LNCaP clone FGC (cell line): ENCODE measurements at regions not wholly inside any gene's neighbourhood (a gene's known extent, or its start where the extent isn't known, plus 50 kb on each side); places are given as distances from the start of the nearest gene placed in this dataset.

Experiments used
- DNase-seq: peaks from one replicate; pipeline ENCODE4 v3.0.0-alpha.2; 2011; ENCODE audit warnings: low read depth
- H3K4me3 ChIP-seq: 2 replicates; pipeline ENCODE4 v1.5.1; 2011; ENCODE audit warnings: mild to moderate bottlenecking, low read depth, low read length, control low read depth
- TF ChIP-seq, protein P1 (sequence below): IDR thresholded peaks from 2 replicates; pipeline ENCODE4 v1.5.1; 2012; ENCODE audit warnings: mild to moderate bottlenecking; ENCODE audit not compliant: control insufficient read depth, insufficient read depth; ENCODE audit errors: extremely low read depth

DNA sequence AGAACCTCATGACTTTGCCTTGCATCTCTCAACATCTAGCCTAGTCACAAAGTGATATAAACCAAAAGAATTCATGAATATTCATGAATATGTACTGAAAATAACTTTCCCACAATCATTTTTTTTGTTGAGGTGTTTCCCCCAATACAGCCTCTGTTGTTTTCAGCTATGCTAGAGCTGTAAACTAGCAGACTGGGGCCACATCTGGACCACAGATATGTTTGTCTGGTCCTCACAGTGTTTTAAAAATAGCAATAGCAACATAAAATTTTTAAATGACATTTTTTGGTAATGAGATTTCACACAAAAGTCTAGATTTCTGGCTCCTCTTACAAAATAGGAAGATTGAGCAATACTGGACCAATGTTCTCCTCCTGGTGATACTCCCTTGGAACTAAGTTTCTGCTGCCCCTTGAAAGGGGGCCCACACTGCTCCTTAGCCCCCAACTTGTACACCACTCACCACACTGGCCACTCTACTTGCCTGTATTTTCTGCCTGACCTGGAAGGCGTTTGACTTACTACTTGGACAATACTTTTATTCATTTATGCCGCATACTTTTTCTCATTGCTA lies 81.2 kb downstream of the BMP4 start:
- DNase-seq = no peak
- no peak overlapping the region for H3K4me3 ChIP-seq
- TF ChIP-seq, protein P1, sequence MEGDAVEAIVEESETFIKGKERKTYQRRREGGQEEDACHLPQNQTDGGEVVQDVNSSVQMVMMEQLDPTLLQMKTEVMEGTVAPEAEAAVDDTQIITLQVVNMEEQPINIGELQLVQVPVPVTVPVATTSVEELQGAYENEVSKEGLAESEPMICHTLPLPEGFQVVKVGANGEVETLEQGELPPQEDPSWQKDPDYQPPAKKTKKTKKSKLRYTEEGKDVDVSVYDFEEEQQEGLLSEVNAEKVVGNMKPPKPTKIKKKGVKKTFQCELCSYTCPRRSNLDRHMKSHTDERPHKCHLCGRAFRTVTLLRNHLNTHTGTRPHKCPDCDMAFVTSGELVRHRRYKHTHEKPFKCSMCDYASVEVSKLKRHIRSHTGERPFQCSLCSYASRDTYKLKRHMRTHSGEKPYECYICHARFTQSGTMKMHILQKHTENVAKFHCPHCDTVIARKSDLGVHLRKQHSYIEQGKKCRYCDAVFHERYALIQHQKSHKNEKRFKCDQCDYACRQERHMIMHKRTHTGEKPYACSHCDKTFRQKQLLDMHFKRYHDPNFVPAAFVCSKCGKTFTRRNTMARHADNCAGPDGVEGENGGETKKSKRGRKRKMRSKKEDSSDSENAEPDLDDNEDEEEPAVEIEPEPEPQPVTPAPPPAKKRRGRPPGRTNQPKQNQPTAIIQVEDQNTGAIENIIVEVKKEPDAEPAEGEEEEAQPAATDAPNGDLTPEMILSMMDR = no peak

- TF ChIP-seq, protein P1 = no peak
- H3K4me3 ChIP-seq = no peak overlapping the region
- no peak for DNase-seq
Observed at GRCh38 chr14:53874704-53875103, 81.9 kb downstream of the BMP4 start.

- no peak for DNase-seq
- H3K4me3 ChIP-seq = no peak overlapping the region
- TF ChIP-seq, protein P1 = no peak
Observed at GRCh38 chr14:53872681-53873089, 83.9 kb downstream of the BMP4 start.

- no peak for DNase-seq
- TF ChIP-seq, protein P1 = no peak
- H3K4me3 ChIP-seq = no peak overlapping the region
Observed at GRCh38 chr14:53871951-53872350, 84.7 kb downstream of the BMP4 start.

GRCh38 chr14:53871011-53871410 lies 85.6 kb downstream of the BMP4 start:
- TF ChIP-seq, protein P1 = no peak
- no peak for DNase-seq

DNA sequence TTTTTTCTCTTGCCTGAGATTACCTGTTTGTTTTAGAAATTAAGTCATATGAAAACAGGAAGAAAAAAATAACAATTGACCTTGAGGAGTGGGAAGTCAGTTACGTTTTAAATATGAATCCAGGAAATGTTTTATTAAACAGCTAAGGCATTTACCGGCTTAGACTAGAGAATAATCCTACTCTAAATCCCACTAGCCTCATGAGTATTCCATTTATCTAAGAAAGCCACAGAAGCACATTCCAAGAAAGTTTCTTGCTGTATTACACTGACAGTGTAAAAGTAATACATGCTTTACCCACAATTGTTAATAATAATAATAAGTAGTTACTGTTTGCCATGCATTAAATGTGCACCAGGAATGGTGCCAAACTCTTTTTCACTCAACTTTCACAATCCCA lies 90.9 kb downstream of the BMP4 start:
- TF ChIP-seq, protein P1 = no peak
- DNase-seq = no peak
- H3K4me3 ChIP-seq = no peak overlapping the region

More at GRCh38 chr14:53871011-53871410, 85.6 kb downstream of the BMP4 start:
- no peak overlapping the region for H3K4me3 ChIP-seq

DNA sequence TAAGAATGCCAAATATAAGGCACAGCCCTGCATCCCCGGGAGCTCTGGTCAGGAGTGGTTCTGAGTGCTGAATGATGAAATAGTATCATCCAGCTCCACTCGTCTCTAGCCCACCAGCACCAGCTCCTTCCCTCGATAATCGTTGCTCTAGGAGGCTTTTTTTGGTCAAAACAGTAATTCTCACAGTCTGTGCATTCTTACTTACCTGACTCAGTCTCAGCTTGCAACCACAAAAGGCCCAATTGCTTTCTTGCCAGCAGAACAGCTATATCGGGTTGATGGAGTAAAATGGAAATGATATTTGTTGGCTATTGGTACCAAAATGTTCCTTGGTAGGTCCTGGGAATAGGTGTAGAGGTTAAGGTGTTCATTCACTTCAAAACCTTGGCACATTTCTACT lies 94.8 kb downstream of the BMP4 start:
- H3K4me3 ChIP-seq = no peak overlapping the region
- TF ChIP-seq, protein P1 = no peak
- DNase-seq = no peak
